ENCODE measurements at regions not wholly inside any gene's neighbourhood (a gene's known extent, or its start where the extent isn't known, plus 50 kb on each side); places are given as distances from the start of the nearest gene placed in this dataset.
A peak's percentile ranks its signal among the peaks of the same experiment; 100 is the strongest.

DNA sequence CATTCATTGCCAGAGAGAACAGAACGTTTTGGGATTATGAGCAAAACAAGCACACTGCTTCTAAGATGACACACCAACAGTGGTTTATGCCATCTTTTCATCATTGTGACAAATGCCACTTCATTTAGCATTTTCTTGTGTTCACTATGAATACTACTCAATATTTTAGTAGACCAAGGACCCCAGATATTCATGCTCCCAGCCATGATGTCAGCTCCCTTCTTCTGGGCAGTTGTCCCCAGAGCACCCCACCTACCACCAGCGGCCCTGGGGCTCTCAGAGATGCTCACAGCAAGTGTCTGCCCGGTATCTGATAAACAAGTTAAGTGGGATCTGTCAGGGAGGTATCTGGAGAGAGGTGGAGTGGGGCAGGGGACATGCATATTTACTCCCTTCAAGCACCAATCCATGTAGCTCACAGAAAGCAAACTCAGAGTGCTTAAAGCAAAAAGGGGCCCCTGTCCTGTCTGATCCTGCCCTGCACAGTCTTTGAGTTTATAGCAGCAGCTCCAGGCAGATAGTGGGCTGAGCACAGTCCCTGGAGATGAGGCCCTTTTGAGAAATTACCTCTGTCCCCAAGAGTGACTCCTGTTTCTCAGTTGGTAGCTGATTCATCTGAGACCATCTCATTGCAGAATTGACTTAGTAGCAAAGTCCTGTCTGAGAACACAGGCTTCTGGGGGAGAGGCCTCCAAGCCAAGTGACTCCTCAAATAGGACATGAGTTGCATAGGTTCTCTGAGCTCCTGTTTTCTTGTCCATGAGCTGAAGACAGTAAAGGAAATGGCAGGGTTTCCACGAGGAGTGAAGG, 281.8 kb upstream of the KLF6 start:
- peaks cover 7% of the 10 kb centered on the region for H3K4me1 Mint-ChIP-seq
- POLR2A ChIA-PET, result interaction anchor here (1.0 to 1.7 kb wide), 2 partner anchors 106 to 282 kb away, joined by 3 to 4 read pairs; partner anchors contain the start of gene KLF6
- peaks cover 4% of the 10 kb centered on the region for H3K36me3 Mint-ChIP-seq
- no peaks in the 10 kb centered on the region for H3K27me3 Mint-ChIP-seq
- ATAC-seq (ENCODE audit: low read depth) (no peak), DNase-seq (no peak)
- H3K9me3 Mint-ChIP-seq, result no peaks in the 10 kb centered on the region
- H3K27ac Mint-ChIP-seq, result no peak overlapping the region
- H3K4me3 Mint-ChIP-seq, result no peak overlapping the region

DNA sequence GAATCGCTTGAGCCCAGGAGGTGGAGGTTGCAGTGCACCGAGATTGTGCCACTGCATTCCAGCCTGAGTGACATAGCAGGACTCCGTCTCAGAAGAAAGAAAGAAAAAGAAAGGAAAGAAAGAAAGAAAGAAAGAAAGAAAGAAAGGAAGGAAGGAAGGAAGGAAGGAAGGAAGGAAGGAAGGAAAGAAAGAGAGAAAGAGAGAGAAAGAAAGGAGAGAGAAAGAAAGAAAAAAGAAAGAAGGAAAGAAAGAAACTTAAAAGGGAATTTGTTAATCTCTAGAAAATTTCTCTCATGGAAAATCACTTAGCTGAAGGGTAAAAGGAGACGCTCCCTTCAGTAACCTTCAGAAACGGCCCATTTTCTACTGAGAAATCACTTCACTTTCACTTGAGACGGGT, 279.5 kb upstream of the KLF6 start:
- Mint-ChIP-seq H3K36me3 (no peaks in the 10 kb centered on the region), H3K4me1 (peaks cover 24% of the 10 kb centered on the region), H3K9me3 (no peaks in the 10 kb centered on the region), H3K4me3 (no peak overlapping the region), H3K27ac (peak overlapping the region; percentile 44), H3K27me3 (no peaks in the 10 kb centered on the region)
- POLR2A ChIA-PET, result no interaction called here
- ATAC-seq (ENCODE audit: low read depth), result no peak
- no peak for DNase-seq

DNA sequence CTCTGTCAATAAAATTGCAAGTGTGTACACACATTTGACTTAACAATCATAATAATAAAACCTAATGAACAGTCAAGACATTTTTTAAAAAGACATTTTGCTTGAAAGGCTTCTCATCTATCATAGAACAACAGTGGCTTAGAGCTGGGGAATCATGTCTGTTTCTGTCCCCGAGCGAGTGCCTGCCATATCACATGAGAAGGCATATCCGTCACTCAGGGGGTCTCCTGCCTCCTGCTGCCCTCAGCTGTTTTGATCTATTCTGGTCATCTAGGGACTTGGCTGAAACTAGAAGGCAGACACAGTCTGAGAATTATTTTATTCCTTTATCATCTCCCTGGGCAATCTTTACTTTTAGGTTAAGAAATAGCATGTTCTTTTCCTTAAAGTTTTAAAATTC, 278.7 kb upstream of the KLF6 start:
- Mint-ChIP-seq H3K4me1 (peaks cover 27% of the 10 kb centered on the region), H3K36me3 (no peaks in the 10 kb centered on the region), H3K4me3 (no peak overlapping the region), H3K27ac (no peak overlapping the region), H3K27me3 (no peaks in the 10 kb centered on the region), H3K9me3 (no peaks in the 10 kb centered on the region)
- DNase-seq (no peak), ATAC-seq (ENCODE audit: low read depth) (no peak)
- POLR2A ChIA-PET, result no interaction called here

DNA sequence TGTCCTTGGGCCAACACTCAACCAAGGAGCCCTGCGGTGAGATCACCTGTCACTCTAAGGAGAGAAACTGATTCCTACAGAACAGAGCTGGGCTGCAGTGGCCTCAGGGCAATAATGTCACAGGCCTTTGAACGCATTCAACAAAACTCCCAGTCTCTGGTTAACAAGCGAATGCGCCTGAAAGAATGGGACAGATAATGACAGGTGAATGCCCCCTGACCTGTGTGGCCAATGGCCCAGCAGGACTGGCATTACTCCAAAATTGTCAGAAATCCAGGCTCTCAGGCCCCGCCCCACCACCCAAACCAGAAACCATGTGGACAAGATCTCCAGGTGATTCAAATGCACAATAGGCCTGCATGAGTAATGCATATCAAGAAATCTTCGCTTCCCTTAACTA, 277.7 kb upstream of the KLF6 start:
- no peak for DNase-seq
- no peak for ATAC-seq (ENCODE audit: low read depth)
- no peak overlapping the region for H3K4me3 Mint-ChIP-seq
- H3K36me3 Mint-ChIP-seq, result no peaks in the 10 kb centered on the region
- H3K9me3 Mint-ChIP-seq, result no peaks in the 10 kb centered on the region
- no peaks in the 10 kb centered on the region for H3K27me3 Mint-ChIP-seq
- no peak overlapping the region for H3K27ac Mint-ChIP-seq
- H3K4me1 Mint-ChIP-seq, result peaks cover 27% of the 10 kb centered on the region
- POLR2A ChIA-PET, result no interaction called here

DNA sequence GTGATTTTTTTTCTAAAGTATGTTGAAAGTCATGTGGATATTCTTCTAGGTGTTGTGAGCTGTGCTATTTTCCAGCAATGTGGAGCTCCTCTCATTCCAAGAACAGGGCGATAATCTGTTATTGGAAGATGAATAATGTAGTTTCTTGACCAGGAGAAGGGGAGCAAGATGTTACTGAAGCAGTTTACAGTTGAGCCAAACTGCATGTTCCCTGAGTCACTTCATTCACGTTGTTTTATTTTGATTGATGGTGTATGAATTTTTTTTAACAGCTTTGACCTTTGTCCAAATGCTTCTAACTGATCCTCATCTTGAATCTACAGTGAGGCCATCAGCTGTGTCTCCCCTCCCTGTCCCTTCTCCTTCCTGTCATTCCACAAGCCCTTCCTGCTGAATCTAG, 277.1 kb upstream of the KLF6 start:
- Mint-ChIP-seq H3K36me3 (no peaks in the 10 kb centered on the region), H3K4me1 (peaks cover 27% of the 10 kb centered on the region), H3K9me3 (no peaks in the 10 kb centered on the region), H3K4me3 (no peak overlapping the region), H3K27ac (no peak overlapping the region), H3K27me3 (no peaks in the 10 kb centered on the region)
- no peak for ATAC-seq (ENCODE audit: low read depth)
- DNase-seq, result no peak
- POLR2A ChIA-PET, result no interaction called here

DNA sequence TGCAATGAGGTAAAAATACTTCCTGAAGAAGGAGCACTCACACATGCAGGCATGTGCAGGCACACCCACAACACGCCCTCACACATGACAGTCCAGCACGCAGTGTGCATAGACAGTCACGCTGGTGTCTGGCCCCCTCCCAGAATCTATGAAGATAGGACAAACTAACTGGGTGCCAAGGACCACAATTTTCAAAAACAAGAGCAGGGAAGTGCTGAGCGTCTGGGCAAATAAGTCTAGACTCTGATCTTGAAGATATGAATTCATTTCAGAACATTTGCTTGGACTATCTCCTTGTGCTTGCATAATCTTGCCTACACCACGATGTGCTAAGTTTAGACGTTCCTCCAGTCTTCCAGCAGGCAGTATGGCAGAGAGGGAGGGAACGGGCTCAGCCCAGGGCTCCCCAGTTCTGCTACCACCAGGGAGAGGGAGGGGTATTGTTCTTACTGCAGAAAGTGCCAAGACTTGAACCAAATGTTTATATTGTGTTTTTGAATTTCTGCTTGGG, 276.5 kb upstream of the KLF6 start:
- POLR2A ChIA-PET, result no interaction called here
- H3K4me1 Mint-ChIP-seq, result peaks cover 27% of the 10 kb centered on the region
- H3K27me3 Mint-ChIP-seq, result no peaks in the 10 kb centered on the region
- DNase-seq, result no peak
- H3K27ac Mint-ChIP-seq, result no peak overlapping the region
- H3K4me3 Mint-ChIP-seq, result no peak overlapping the region
- H3K9me3 Mint-ChIP-seq, result no peaks in the 10 kb centered on the region
- H3K36me3 Mint-ChIP-seq, result no peaks in the 10 kb centered on the region
- ATAC-seq (ENCODE audit: low read depth), result no peak

DNA sequence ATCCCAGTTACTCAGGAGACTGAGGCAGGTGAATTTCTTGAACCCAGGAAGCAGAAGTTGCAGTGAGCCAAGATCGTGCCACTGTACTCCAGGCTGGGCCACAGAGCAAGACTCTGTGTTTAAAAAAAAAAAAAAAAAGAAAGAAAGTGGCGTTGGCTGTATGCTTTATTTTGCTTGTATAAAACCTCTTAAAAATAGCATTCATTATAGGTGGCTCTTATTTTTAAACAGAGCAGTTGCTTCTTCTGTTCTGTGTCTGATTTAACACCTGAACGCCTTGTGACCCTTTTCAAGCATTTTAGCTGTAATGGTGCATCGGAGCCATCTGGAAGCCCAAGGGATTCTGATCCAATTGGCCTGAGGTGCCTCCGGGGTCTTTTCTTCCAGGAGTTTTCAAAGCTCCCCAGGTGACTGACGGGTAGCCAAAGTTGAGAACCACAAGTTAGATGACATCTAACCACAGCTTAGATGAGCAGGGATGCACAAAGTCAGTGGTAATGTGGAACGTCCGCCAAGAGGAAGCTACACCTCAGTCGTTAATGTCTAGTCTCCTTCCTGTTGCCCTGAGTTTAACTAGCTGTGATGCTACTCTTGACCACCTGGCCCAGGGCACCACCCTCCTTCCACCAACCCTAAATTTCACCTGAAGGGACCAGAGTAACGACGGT, 274.6 kb upstream of the KLF6 start:
- H3K4me1 Mint-ChIP-seq, result peaks cover 25% of the 10 kb centered on the region
- no peaks in the 10 kb centered on the region for H3K9me3 Mint-ChIP-seq
- DNase-seq (no peak), ATAC-seq (ENCODE audit: low read depth) (peak; percentile 90)
- H3K27me3 Mint-ChIP-seq, result no peaks in the 10 kb centered on the region
- peak overlapping the region; percentile 63 for H3K4me3 Mint-ChIP-seq
- POLR2A ChIA-PET, result interaction anchor here (0.6 to 2.2 kb wide), 13 partner anchors 9 to 591 kb away, joined by 3 to 13 read pairs (median 7); partner anchors contain the start of gene KLF6
- peaks cover under 1% of the 10 kb centered on the region for H3K36me3 Mint-ChIP-seq
- peak overlapping the region; percentile 85 for H3K27ac Mint-ChIP-seq

DNA sequence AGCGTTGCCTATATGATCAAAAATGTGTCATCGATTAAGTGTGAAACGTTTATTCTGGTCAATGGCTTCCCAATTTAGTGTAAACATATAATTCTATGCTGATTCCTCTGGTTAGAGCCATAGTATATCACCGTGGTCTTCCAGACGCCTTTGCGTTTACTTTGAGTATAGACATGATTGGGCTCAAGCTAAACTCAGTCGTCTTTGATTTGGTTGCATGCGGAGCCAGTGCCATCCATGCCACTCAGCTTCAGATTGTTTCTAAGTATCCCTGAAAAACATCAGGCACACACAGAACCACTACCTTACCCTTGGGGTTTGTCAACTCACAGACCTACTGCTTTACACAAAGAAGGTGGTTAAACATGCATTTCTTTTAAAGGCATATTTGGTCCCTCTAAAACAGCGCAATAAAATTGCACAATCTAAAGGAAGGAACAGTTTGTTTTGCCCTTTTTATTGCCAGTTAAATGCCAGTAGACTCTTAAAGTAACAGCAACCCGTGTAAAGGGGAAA, 273.6 kb upstream of the KLF6 start:
- Mint-ChIP-seq H3K36me3 (peaks cover 6% of the 10 kb centered on the region), H3K4me3 (no peak overlapping the region), H3K9me3 (no peaks in the 10 kb centered on the region), H3K27ac (no peak overlapping the region), H3K27me3 (no peaks in the 10 kb centered on the region), H3K4me1 (peaks cover 25% of the 10 kb centered on the region)
- POLR2A ChIA-PET, result interaction anchor here (1.8 to 2.2 kb wide), 2 partner anchors 23 to 98 kb away, joined by 8 to 9 read pairs; no protein-coding TSS in a partner anchor
- DNase-seq, result no peak
- ATAC-seq (ENCODE audit: low read depth), result no peak

DNA sequence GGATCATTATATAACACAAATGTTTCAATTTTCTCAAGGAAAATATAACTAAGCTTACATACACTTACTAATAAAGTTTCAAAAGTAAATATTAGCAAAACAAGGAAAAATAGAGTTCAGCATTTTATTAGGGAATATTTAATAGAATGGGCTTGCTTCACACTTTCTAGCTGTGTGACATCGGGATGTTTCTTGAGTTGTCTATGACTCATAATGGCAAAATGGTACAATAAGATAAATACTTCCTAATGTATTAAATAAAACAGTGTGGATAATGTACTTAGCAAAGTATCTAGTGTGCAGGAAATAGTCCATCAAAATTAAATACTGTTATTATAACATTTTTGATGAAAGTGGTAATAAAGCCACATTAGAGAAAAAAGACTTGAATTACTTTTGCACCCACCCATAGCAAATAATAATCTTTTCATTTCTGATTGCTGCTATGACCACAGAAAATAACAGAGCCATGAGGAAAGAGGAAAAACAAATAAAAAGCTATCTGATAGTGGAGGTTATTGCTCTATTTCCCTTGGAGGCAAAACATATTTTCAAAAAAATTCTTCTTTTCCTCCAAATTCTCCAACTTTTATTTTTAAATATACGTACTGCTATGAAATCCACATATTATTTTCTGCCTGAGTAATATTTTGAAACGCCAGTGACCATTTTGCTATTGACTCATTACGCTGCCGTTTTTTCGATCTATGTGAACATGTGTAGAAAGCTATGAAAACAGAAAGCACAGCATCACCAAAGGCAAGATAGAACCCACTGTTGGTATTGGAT, 272.9 kb upstream of the KLF6 start:
- H3K9me3 Mint-ChIP-seq, result no peaks in the 10 kb centered on the region
- peaks cover 6% of the 10 kb centered on the region for H3K36me3 Mint-ChIP-seq
- H3K27me3 Mint-ChIP-seq, result no peaks in the 10 kb centered on the region
- POLR2A ChIA-PET, result no interaction called here
- DNase-seq (no peak), ATAC-seq (ENCODE audit: low read depth) (no peak)
- peaks cover 25% of the 10 kb centered on the region for H3K4me1 Mint-ChIP-seq
- H3K27ac Mint-ChIP-seq, result no peak overlapping the region
- no peak overlapping the region for H3K4me3 Mint-ChIP-seq

DNA sequence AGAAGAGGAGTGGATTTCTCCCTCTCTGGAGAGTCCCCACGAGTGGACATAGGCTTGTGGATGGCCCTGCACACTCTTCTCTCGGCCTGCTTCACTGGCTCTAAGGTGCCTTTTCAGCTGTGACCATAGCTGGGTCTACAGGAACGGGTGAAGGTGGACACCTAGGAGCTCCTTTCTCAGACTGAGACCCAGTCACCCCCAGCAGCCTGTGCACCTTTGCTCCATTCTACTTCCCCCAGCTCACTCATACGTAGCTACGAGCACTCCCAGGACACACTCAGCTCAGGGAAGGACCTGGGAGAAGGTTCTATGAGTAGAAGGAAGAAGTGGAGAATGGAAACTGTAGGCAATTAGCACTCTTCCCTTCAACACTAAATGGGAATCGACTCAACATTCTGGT, 272.0 kb upstream of the KLF6 start:
- H3K9me3 Mint-ChIP-seq, result no peaks in the 10 kb centered on the region
- H3K36me3 Mint-ChIP-seq, result peaks cover 6% of the 10 kb centered on the region
- no peak overlapping the region for H3K4me3 Mint-ChIP-seq
- no peaks in the 10 kb centered on the region for H3K27me3 Mint-ChIP-seq
- ATAC-seq (ENCODE audit: low read depth) (no peak), DNase-seq (no peak)
- H3K27ac Mint-ChIP-seq, result no peak overlapping the region
- H3K4me1 Mint-ChIP-seq, result peaks cover 25% of the 10 kb centered on the region
- POLR2A ChIA-PET, result interaction anchor here (0.9 kb wide), 1 partner anchor 30 kb away, joined by 3 read pairs; no protein-coding TSS in a partner anchor

DNA sequence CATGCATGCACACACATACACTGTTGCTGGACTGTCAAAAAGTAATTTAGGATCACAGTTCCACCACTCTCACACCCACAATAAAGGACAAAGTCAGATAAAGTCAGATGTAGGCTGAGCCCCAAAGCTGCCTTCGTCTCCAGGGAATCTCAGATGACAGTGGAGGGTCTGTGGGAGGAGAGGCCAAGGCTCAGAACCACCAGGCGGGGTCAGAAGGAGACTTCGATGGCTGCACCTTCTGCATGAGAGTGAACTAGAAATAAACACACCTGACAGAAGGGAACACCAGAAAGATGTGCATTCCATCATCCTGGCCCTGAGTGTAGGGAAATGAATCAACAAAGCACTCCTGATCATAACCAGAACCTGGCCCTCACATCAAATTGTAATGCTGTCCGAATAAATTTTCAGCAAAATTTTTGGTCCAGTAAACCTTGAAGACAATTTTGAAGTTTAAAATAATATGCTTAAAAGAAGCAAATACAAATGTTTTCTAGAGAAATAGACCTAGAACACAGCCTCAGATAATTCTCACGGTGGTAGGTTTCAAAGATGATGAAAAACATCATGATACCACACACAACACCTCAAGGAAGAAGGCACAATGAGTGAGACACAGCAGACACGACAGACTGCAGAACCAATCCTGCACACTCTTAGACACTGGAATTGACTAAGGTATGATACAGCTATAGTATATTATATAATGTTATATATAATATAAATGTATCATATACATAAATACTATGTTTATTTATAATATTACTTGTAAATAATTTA, 269.8 kb upstream of the KLF6 start:
- peaks cover 10% of the 10 kb centered on the region for H3K36me3 Mint-ChIP-seq
- H3K9me3 Mint-ChIP-seq, result peaks cover 3% of the 10 kb centered on the region
- H3K4me1 Mint-ChIP-seq, result peaks cover 13% of the 10 kb centered on the region
- POLR2A ChIA-PET, result no interaction called here
- H3K4me3 Mint-ChIP-seq, result no peak overlapping the region
- no peak for DNase-seq
- no peak for ATAC-seq (ENCODE audit: low read depth)
- peak overlapping the region; percentile 44 for H3K27ac Mint-ChIP-seq
- H3K27me3 Mint-ChIP-seq, result no peaks in the 10 kb centered on the region

DNA sequence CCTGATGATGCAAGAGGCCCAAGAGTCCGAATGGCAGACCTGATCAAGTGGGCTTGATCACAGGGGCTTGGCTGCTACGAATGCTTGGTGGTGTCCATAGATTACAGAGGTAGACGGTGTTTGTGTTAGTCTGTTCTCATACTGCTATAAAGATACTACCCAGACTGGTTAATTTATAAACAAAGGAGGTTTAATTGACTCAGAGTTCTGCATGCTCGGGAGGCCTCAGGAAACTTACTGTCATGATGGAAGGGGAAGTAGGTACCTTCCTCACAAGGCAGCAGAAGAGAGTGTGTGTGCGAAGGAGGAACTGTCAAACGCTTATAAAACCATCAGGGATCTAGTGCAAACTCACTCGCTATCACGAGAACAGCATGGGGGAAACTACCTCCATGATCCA, 268.9 kb upstream of the KLF6 start:
- no peak for ATAC-seq (ENCODE audit: low read depth)
- H3K4me3 Mint-ChIP-seq, result no peak overlapping the region
- no peak overlapping the region for H3K27ac Mint-ChIP-seq

More for the DNA sequence above, 268.9 kb upstream of the KLF6 start:
- H3K9me3 Mint-ChIP-seq, result peaks cover 3% of the 10 kb centered on the region
- peaks cover 12% of the 10 kb centered on the region for H3K36me3 Mint-ChIP-seq
- H3K4me1 Mint-ChIP-seq, result peaks cover 7% of the 10 kb centered on the region
- no peaks in the 10 kb centered on the region for H3K27me3 Mint-ChIP-seq
- POLR2A ChIA-PET, result interaction anchor here (0.7 kb wide), 1 partner anchor 100 kb away, joined by 3 read pairs; no protein-coding TSS in a partner anchor
- DNase-seq, result no peak
